ENCODE measurements at regions not wholly inside any gene's neighbourhood (a gene's known extent, or its start where the extent isn't known, plus 50 kb on each side); places are given as distances from the start of the nearest gene placed in this dataset.

GRCh38 chr7:67414858-67415257 is 418.2 kb downstream of the TYW1 start:
- TF ChIP-seq, protein P1, sequence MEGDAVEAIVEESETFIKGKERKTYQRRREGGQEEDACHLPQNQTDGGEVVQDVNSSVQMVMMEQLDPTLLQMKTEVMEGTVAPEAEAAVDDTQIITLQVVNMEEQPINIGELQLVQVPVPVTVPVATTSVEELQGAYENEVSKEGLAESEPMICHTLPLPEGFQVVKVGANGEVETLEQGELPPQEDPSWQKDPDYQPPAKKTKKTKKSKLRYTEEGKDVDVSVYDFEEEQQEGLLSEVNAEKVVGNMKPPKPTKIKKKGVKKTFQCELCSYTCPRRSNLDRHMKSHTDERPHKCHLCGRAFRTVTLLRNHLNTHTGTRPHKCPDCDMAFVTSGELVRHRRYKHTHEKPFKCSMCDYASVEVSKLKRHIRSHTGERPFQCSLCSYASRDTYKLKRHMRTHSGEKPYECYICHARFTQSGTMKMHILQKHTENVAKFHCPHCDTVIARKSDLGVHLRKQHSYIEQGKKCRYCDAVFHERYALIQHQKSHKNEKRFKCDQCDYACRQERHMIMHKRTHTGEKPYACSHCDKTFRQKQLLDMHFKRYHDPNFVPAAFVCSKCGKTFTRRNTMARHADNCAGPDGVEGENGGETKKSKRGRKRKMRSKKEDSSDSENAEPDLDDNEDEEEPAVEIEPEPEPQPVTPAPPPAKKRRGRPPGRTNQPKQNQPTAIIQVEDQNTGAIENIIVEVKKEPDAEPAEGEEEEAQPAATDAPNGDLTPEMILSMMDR (conservative IDR thresholded peaks at IDR 0.05): no peak
- TF ChIP-seq ZFX (IDR thresholded peaks at IDR 0.05): no peak

Measured in C4-2B (cell line).